HEK293 (cell line): ENCODE measurements at regions not wholly inside any gene's neighbourhood (a gene's known extent, or its start where the extent isn't known, plus 50 kb on each side); places are given as distances from the start of the nearest gene placed in this dataset.

ENCODE experiments used
- CTCF ChIA-PET: fragments of 350-600 bp; formaldehyde crosslinking; extraction: SDS; loops from one replicate; lab custom pipeline; 2021; ENCODE audit warnings: antibody characterized with exemption; lab: Yijun Ruan, JAX
- POLR2A ChIA-PET: fragments of 300-600 bp; formaldehyde crosslinking; extraction: SDS; loops from one replicate; lab custom pipeline; 2020; ENCODE audit warnings: antibody characterized with exemption, inconsistent platforms; lab: Yijun Ruan, JAX
- H3K27ac ChIP-seq: fragments of 200-500 bp; sonication (Bioruptor generic); 2 replicates; pipeline ENCODE4 v1.5.1; 2014; ENCODE audit warnings: low read depth, low read length, control low read depth, inconsistent platforms; ENCODE audit errors: extremely low read depth
- H3K36me3 ChIP-seq, 2 experiments: fragments of 200-500 bp in 1 of 2; sonication (Bioruptor generic) in 1 of 2; 1 replicate in 1 of 2; 2 replicates in 1 of 2; pipeline ENCODE4 v1.5.1; 2014 to 2017; ENCODE audit warnings: inconsistent platforms in 2 of 2, low read length in 2 of 2; ENCODE audit not compliant: control insufficient read depth in 2 of 2, insufficient read depth in 1 of 2
- H3K4me1 ChIP-seq: fragments of 200-500 bp; sonication (Bioruptor generic); 2 replicates; pipeline ENCODE4 v1.5.1; 2014; ENCODE audit warnings: mild to moderate bottlenecking, low read length, inconsistent platforms; ENCODE audit not compliant: control insufficient read depth, insufficient read depth
- H3K4me3 ChIP-seq: 2 replicates; pipeline ENCODE4 v1.5.1; 2011; ENCODE audit warnings: low read depth, mild to moderate bottlenecking, control low read depth, low read length, moderate library complexity
- H3K9me3 ChIP-seq: fragments of 200-500 bp; sonication (Bioruptor generic); 2 replicates; pipeline ENCODE4 v1.5.1; 2014; ENCODE audit warnings: low read depth, low read length, inconsistent platforms; ENCODE audit not compliant: control insufficient read depth, insufficient read depth
- ATF2 ChIP-seq: fragments of 450-650 bp; formaldehyde crosslinking; IDR thresholded peaks from 2 replicates; pipeline ENCODE4 v1.5.1; 2016; ENCODE audit warnings: missing biosample characterization, missing genetic modification characterization, low read depth
- GLI2 ChIP-seq: fragments of 450-650 bp; formaldehyde crosslinking; IDR thresholded peaks from 2 replicates; pipeline ENCODE4; 2017; ENCODE audit warnings: missing biosample characterization, missing genetic modification characterization, low read depth, borderline replicate concordance
- GLIS2 ChIP-seq: fragments of 450-650 bp; formaldehyde crosslinking; IDR thresholded peaks from 2 replicates; pipeline ENCODE4 v1.5.1; 2016; ENCODE audit warnings: missing biosample characterization, missing genetic modification characterization
- HOXC10 ChIP-seq: sonication (generic); formaldehyde crosslinking; IDR thresholded peaks from 2 replicates; pipeline ENCODE4 v1.8.1; 2023; ENCODE audit warnings: mild to moderate bottlenecking, missing genetic modification reagents
- KLF9 ChIP-seq: fragments of 450-650 bp; formaldehyde crosslinking; IDR thresholded peaks from 2 replicates; pipeline ENCODE4 v1.5.1; 2016; ENCODE audit warnings: missing biosample characterization, missing genetic modification characterization, low read depth
- MYNN ChIP-seq: fragments of 450-650 bp; formaldehyde crosslinking; IDR thresholded peaks from 2 replicates; pipeline ENCODE4 v1.5.1; 2016; ENCODE audit warnings: missing biosample characterization, missing genetic modification characterization, borderline replicate concordance
- SCRT1 ChIP-seq: fragments of 450-650 bp; formaldehyde crosslinking; IDR thresholded peaks from 2 replicates; pipeline ENCODE4 v1.5.1; 2016; ENCODE audit warnings: missing biosample characterization, missing genetic modification characterization, borderline replicate concordance
- SETDB1 ChIP-seq: IDR thresholded peaks from one replicate; pipeline ENCODE4 v1.6.1; 2017; ENCODE audit warnings: mild to moderate bottlenecking, low read length, moderate library complexity, mixed read lengths; ENCODE audit not compliant: insufficient read length
- YY2 ChIP-seq: fragments of 450-650 bp; formaldehyde crosslinking; IDR thresholded peaks from 2 replicates; pipeline ENCODE4 v1.5.1; 2016; ENCODE audit warnings: missing biosample characterization, missing genetic modification characterization
- ZBTB1 ChIP-seq: fragments of 450-650 bp; formaldehyde crosslinking; IDR thresholded peaks from 2 replicates; pipeline ENCODE4 v1.5.1; 2016; ENCODE audit warnings: missing biosample characterization, missing genetic modification characterization
- ZBTB20 ChIP-seq: fragments of 450-650 bp; formaldehyde crosslinking; IDR thresholded peaks from 2 replicates; pipeline ENCODE4 v1.5.1; 2016; ENCODE audit warnings: missing biosample characterization, missing genetic modification characterization
- ZFP3 ChIP-seq: fragments of 450-650 bp; formaldehyde crosslinking; IDR thresholded peaks from 2 replicates; pipeline ENCODE4 v1.5.1; 2016; ENCODE audit warnings: low read depth, missing biosample characterization, missing genetic modification characterization
- ZIC2 ChIP-seq: fragments of 450-650 bp; formaldehyde crosslinking; IDR thresholded peaks from 2 replicates; pipeline ENCODE4 v1.5.1; 2016; ENCODE audit warnings: missing biosample characterization, missing genetic modification characterization
- ZNF146 ChIP-seq: fragments of 450-650 bp; formaldehyde crosslinking; IDR thresholded peaks from 2 replicates; pipeline ENCODE4 v1.5.1; 2016; ENCODE audit warnings: missing biosample characterization, missing genetic modification characterization
- ZNF184 ChIP-seq: fragments of 450-650 bp; IDR thresholded peaks from 2 replicates; pipeline ENCODE4 v1.5.1; 2018; ENCODE audit warnings: missing biosample characterization, mild to moderate bottlenecking, missing genetic modification characterization
- ZNF19 ChIP-seq: fragments of 450-650 bp; formaldehyde crosslinking; IDR thresholded peaks from 2 replicates; pipeline ENCODE4; 2016; ENCODE audit warnings: missing biosample characterization, missing genetic modification characterization, low read depth
- ZNF214 ChIP-seq: fragments of 450-650 bp; formaldehyde crosslinking; IDR thresholded peaks from 2 replicates; pipeline ENCODE4 v1.5.1; 2017; ENCODE audit warnings: missing biosample characterization, mild to moderate bottlenecking, missing genetic modification characterization, borderline replicate concordance
- ZNF350 ChIP-seq: fragments of 450-650 bp; formaldehyde crosslinking; IDR thresholded peaks from 2 replicates; pipeline ENCODE4 v1.5.0; 2017; ENCODE audit warnings: missing biosample characterization, mild to moderate bottlenecking, missing genetic modification characterization
- ZNF354C ChIP-seq: fragments of 450-650 bp; formaldehyde crosslinking; IDR thresholded peaks from 2 replicates; pipeline ENCODE4 v1.5.1; 2016; ENCODE audit warnings: missing biosample characterization, missing genetic modification characterization, low read depth, borderline replicate concordance
- ZNF404 ChIP-seq: fragments of 450-650 bp; formaldehyde crosslinking; IDR thresholded peaks from 2 replicates; pipeline ENCODE4 v1.5.1; 2017; ENCODE audit warnings: missing biosample characterization, missing genetic modification characterization
- ZNF510 ChIP-seq: fragments of 450-650 bp; formaldehyde crosslinking; IDR thresholded peaks from 2 replicates; pipeline ENCODE4 v1.5.1; 2018; ENCODE audit warnings: mild to moderate bottlenecking, missing genetic modification characterization, missing biosample characterization; ENCODE audit not compliant: insufficient replicate concordance
- ZNF548 ChIP-seq: fragments of 450-650 bp; formaldehyde crosslinking; IDR thresholded peaks from 2 replicates; pipeline ENCODE4 v1.5.1; 2016; ENCODE audit warnings: missing biosample characterization, missing genetic modification characterization
- ZNF610 ChIP-seq: fragments of 450-650 bp; formaldehyde crosslinking; IDR thresholded peaks from 2 replicates; pipeline ENCODE4 v1.5.1; 2016; ENCODE audit warnings: missing biosample characterization, missing genetic modification characterization, borderline replicate concordance
- ZNF785 ChIP-seq: fragments of 450-650 bp; formaldehyde crosslinking; IDR thresholded peaks from 2 replicates; pipeline ENCODE4 v1.5.1; 2016; ENCODE audit warnings: missing biosample characterization, missing genetic modification characterization
- ZXDB ChIP-seq: fragments of 450-650 bp; formaldehyde crosslinking; IDR thresholded peaks from 2 replicates; pipeline ENCODE4 v1.5.1; 2016; ENCODE audit warnings: missing biosample characterization, missing genetic modification characterization
- TF ChIP-seq, protein P1 (sequence below): fragments of 450-650 bp; formaldehyde crosslinking; IDR thresholded peaks from 2 replicates; pipeline ENCODE4 v1.5.1; 2016; ENCODE audit warnings: missing biosample characterization, missing genetic modification characterization
- TF ChIP-seq, protein P2 (sequence below): fragments of 450-650 bp; formaldehyde crosslinking; IDR thresholded peaks from 2 replicates; pipeline ENCODE4 v1.5.1; 2017; ENCODE audit warnings: missing biosample characterization, missing genetic modification characterization
- TF ChIP-seq, protein P3 (sequence below): fragments of 450-650 bp; formaldehyde crosslinking; IDR thresholded peaks from 2 replicates; pipeline ENCODE4 v1.5.1; 2017; ENCODE audit warnings: missing biosample characterization, missing genetic modification characterization

- Histone ChIP-seq H3K4me3 (no peak overlapping the region), H3K36me3 (no peaks in the 10 kb centered on the region), H3K9me3 (no peaks in the 10 kb centered on the region), H3K4me1 (no peaks in the 10 kb centered on the region), H3K27ac (no peak overlapping the region)
- ChIA-PET CTCF (no interaction called here), POLR2A (no interaction called here)
- TF ChIP-seq ZNF354C (no peak), KLF9 (tag by site-specific recombination) (no peak), ZNF510 (tag by site-specific recombination) (no peak), GLIS2 (tag by site-specific recombination) (no peak), ZNF350 (no peak), ZBTB20 (tag by site-specific recombination) (no peak), SETDB1 (no peak), MYNN (tag by site-specific recombination) (no peak), ZNF184 (tag by site-specific recombination) (no peak)
- TF ChIP-seq, protein P1, sequence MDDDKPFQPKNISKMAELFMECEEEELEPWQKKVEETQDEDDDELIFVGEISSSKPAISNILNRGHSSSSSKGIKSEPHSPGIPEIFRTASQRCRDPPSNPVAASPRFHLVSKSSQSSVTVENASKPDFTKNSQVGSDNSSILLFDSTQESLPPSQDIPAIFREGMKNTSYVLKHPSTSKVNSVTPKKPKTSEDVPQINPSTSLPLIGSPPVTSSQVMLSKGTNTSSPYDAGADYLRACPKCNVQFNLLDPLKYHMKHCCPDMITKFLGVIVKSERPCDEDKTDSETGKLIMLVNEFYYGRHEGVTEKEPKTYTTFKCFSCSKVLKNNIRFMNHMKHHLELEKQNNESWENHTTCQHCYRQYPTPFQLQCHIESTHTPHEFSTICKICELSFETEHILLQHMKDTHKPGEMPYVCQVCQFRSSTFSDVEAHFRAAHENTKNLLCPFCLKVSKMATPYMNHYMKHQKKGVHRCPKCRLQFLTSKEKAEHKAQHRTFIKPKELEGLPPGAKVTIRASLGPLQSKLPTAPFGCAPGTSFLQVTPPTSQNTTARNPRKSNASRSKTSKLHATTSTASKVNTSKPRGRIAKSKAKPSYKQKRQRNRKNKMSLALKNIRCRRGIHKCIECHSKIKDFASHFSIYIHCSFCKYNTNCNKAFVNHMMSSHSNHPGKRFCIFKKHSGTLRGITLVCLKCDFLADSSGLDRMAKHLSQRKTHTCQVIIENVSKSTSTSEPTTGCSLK: no peak
These were observed 547.5 kb downstream of the NLGN4X start for GRCh38 chrX:5681159-5681558.

GRCh38 chrX:5674036-5674435, 554.6 kb downstream of the NLGN4X start:
- CTCF ChIA-PET: no interaction called here
- POLR2A ChIA-PET: no interaction called here

GRCh38 chrX:5672099-5672498, 556.6 kb downstream of the NLGN4X start:
- H3K36me3 ChIP-seq: no peaks in the 10 kb centered on the region
- no peaks in the 10 kb centered on the region for H3K9me3 ChIP-seq
- H3K27ac ChIP-seq: no peak overlapping the region
- POLR2A ChIA-PET: no interaction called here
- no peak overlapping the region for H3K4me3 ChIP-seq
- TF ChIP-seq SCRT1 (tag by site-specific recombination): no peak
- no peak for TF ChIP-seq ZBTB1 (tag by site-specific recombination)
- TF ChIP-seq ZNF19: no peak
- TF ChIP-seq ATF2 (tag by site-specific recombination): no peak
- no peak for TF ChIP-seq KLF9 (tag by site-specific recombination)
- TF ChIP-seq ZFP3 (tag by site-specific recombination): no peak
- TF ChIP-seq, protein P2, sequence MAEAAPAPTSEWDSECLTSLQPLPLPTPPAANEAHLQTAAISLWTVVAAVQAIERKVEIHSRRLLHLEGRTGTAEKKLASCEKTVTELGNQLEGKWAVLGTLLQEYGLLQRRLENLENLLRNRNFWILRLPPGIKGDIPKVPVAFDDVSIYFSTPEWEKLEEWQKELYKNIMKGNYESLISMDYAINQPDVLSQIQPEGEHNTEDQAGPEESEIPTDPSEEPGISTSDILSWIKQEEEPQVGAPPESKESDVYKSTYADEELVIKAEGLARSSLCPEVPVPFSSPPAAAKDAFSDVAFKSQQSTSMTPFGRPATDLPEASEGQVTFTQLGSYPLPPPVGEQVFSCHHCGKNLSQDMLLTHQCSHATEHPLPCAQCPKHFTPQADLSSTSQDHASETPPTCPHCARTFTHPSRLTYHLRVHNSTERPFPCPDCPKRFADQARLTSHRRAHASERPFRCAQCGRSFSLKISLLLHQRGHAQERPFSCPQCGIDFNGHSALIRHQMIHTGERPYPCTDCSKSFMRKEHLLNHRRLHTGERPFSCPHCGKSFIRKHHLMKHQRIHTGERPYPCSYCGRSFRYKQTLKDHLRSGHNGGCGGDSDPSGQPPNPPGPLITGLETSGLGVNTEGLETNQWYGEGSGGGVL (tag by site-specific recombination): no peak
- no peak for TF ChIP-seq ZNF404
- no peak for TF ChIP-seq ZNF214 (tag by site-specific recombination)
- TF ChIP-seq ZNF785 (tag by site-specific recombination): no peak
- no peak for TF ChIP-seq ZNF610 (tag by site-specific recombination)
- no peak for TF ChIP-seq HOXC10 (CRISPR knock-in tag)
- no peak for TF ChIP-seq GLI2
- TF ChIP-seq, protein P3, sequence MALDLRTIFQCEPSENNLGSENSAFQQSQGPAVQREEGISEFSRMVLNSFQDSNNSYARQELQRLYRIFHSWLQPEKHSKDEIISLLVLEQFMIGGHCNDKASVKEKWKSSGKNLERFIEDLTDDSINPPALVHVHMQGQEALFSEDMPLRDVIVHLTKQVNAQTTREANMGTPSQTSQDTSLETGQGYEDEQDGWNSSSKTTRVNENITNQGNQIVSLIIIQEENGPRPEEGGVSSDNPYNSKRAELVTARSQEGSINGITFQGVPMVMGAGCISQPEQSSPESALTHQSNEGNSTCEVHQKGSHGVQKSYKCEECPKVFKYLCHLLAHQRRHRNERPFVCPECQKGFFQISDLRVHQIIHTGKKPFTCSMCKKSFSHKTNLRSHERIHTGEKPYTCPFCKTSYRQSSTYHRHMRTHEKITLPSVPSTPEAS (tag by site-specific recombination): no peak
- TF ChIP-seq ZIC2 (tag by site-specific recombination): no peak
- no peak for TF ChIP-seq ZNF548 (tag by site-specific recombination)
- CTCF ChIA-PET: no interaction called here
- H3K4me1 ChIP-seq: no peaks in the 10 kb centered on the region

More at GRCh38 chrX:5674036-5674435, 554.6 kb downstream of the NLGN4X start:
- no peaks in the 10 kb centered on the region for H3K4me1 ChIP-seq
- TF ChIP-seq ZNF146: no peak
- no peak for TF ChIP-seq ZXDB (tag by site-specific recombination)
- no peak for TF ChIP-seq YY2 (tag by site-specific recombination)
- TF ChIP-seq, all 188 proteins: peak for 0
- H3K9me3 ChIP-seq: no peaks in the 10 kb centered on the region
- no peaks in the 10 kb centered on the region for H3K36me3 ChIP-seq
- no peak overlapping the region for H3K4me3 ChIP-seq
- H3K27ac ChIP-seq: no peak overlapping the region
